ENCODE measurements at regions not wholly inside any gene's neighbourhood (a gene's known extent, or its start where the extent isn't known, plus 50 kb on each side); places are given as distances from the start of the nearest gene placed in this dataset.

DNA sequence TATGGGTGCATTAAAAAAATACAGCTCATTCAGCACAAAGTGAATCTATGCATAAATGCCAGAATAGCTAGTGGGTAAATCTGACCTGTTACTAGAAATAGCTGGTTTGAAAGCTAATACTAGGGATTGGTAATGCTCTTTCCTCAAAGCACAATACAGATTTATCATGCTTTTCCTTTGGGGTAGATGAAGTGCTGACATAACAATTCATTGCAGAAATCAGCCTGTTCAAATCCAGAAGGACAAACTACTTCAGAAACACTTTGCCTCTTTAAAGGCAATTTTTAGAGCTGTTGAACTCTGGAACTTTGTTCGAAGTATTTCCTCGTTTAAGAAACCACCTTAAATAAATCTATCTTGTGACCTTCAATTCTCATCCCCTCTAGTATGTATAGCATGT is 957.9 kb downstream of the ARAP2 start:
- Histone ChIP-seq H3K36me3 (ENCODE audit: control insufficient read depth, insufficient read depth, low read length) (no peaks in the 10 kb centered on the region), H3K27ac (ENCODE audit: low read length) (no peak overlapping the region), H3K4me1 (ENCODE audit: control insufficient read depth, insufficient read depth, low read length) (no peaks in the 10 kb centered on the region), H3K4me3 (ENCODE audit: low read depth in 2 of 2, low read length in 2 of 2) (no peak overlapping the region), H3K9me3 (ENCODE audit: control insufficient read depth, insufficient read depth, low read depth, low read length) (no peaks in the 10 kb centered on the region), H3K27me3 (ENCODE audit: control insufficient read depth, insufficient read depth, low read length) (no peaks in the 10 kb centered on the region)
- ATAC-seq (no peak), DNase-seq (ENCODE audit: low read depth, low spot score) (no peak)
- TF ChIP-seq, protein P1, sequence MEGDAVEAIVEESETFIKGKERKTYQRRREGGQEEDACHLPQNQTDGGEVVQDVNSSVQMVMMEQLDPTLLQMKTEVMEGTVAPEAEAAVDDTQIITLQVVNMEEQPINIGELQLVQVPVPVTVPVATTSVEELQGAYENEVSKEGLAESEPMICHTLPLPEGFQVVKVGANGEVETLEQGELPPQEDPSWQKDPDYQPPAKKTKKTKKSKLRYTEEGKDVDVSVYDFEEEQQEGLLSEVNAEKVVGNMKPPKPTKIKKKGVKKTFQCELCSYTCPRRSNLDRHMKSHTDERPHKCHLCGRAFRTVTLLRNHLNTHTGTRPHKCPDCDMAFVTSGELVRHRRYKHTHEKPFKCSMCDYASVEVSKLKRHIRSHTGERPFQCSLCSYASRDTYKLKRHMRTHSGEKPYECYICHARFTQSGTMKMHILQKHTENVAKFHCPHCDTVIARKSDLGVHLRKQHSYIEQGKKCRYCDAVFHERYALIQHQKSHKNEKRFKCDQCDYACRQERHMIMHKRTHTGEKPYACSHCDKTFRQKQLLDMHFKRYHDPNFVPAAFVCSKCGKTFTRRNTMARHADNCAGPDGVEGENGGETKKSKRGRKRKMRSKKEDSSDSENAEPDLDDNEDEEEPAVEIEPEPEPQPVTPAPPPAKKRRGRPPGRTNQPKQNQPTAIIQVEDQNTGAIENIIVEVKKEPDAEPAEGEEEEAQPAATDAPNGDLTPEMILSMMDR (IDR thresholded peaks at IDR 0.05): no peak
- TF ChIP-seq, protein P2, sequence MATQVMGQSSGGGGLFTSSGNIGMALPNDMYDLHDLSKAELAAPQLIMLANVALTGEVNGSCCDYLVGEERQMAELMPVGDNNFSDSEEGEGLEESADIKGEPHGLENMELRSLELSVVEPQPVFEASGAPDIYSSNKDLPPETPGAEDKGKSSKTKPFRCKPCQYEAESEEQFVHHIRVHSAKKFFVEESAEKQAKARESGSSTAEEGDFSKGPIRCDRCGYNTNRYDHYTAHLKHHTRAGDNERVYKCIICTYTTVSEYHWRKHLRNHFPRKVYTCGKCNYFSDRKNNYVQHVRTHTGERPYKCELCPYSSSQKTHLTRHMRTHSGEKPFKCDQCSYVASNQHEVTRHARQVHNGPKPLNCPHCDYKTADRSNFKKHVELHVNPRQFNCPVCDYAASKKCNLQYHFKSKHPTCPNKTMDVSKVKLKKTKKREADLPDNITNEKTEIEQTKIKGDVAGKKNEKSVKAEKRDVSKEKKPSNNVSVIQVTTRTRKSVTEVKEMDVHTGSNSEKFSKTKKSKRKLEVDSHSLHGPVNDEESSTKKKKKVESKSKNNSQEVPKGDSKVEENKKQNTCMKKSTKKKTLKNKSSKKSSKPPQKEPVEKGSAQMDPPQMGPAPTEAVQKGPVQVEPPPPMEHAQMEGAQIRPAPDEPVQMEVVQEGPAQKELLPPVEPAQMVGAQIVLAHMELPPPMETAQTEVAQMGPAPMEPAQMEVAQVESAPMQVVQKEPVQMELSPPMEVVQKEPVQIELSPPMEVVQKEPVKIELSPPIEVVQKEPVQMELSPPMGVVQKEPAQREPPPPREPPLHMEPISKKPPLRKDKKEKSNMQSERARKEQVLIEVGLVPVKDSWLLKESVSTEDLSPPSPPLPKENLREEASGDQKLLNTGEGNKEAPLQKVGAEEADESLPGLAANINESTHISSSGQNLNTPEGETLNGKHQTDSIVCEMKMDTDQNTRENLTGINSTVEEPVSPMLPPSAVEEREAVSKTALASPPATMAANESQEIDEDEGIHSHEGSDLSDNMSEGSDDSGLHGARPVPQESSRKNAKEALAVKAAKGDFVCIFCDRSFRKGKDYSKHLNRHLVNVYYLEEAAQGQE (IDR thresholded peaks at IDR 0.05; ENCODE audit: insufficient read depth in 1 of 2, low read depth in 2 of 2, low read length in 1 of 2): no peak
- no peak for TF ChIP-seq SIN3A (IDR thresholded peaks at IDR 0.05; ENCODE audit: borderline replicate concordance, insufficient read depth, low read depth, low read length)
- no peak for TF ChIP-seq POLR2AphosphoS5 (IDR thresholded peaks at IDR 0.05; ENCODE audit: low read depth, low read length)
- TF ChIP-seq TCF7L2 (IDR thresholded peaks at IDR 0.05; ENCODE audit: low read depth, low read length): no peak
- ChIA-PET POLR2A (no interaction called here), CTCF (no interaction called here)
- intact Hi-C loops (cut with micrococcal nuclease; ENCODE audit: unreplicated experiment) (no loop called here), in situ Hi-C loops (cut with HindIII; ENCODE audit: low pct_unique_long_range_greater_than_20kb, low sequenced_read_pairs) (no loop called here)
- BruUV-seq (replicated peaks): no TSS peak

DNA sequence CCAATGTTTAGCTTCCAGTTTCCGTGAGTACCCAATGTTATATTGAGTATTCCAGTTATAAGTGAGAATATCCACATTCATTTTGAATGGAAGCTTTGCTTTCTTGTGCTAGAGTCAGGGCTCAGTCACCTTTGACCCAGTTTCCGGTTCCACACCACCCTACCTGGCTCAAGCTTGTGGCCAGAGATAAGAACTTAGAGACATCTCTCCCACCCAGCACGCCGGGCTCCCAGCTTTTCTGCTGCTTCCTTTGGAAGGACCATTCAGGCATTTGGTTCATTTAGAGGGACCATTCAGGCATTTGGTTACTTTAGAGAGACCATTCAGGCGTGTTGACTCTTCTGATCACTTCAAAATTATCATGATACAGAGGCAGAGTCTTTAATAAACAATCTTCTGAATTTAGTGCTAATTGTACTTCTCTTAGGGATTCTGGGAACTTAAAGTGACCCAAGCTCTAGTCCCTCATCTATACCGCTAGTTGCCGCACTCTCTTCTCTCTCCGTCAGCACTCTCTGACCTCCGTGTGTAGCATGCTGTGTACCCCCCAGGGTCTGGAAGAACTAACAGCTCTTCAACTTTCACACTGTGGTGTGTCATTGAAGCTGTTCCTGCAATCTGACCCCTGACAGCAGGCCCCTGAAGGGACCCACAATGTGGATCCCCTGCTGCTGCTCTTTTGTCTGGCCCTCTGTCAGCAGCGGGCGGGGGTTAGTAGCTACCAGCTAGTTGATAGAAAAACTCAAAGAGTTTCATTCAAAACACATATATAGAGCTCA is 943.1 kb downstream of the ARAP2 start:
- Histone ChIP-seq H3K27me3 (ENCODE audit: control insufficient read depth, insufficient read depth, low read length) (no peaks in the 10 kb centered on the region), H3K4me1 (ENCODE audit: control insufficient read depth, insufficient read depth, low read length) (no peaks in the 10 kb centered on the region), H3K9me3 (ENCODE audit: control insufficient read depth, insufficient read depth, low read depth, low read length) (no peaks in the 10 kb centered on the region), H3K36me3 (ENCODE audit: control insufficient read depth, insufficient read depth, low read length) (no peaks in the 10 kb centered on the region; the same call in 1 of the 2 replicates), H3K27ac (ENCODE audit: low read length) (no peak overlapping the region), H3K4me3 (ENCODE audit: low read depth in 2 of 2, low read length in 2 of 2) (no peak overlapping the region)
- DNase-seq (ENCODE audit: low read depth, low spot score) (no peak), ATAC-seq (no peak)
- ChIA-PET CTCF (no interaction called here), POLR2A (no interaction called here)
- no TSS peak for BruUV-seq (replicated peaks)
- intact Hi-C loops (cut with micrococcal nuclease; ENCODE audit: unreplicated experiment): no loop called here
- in situ Hi-C loops (cut with HindIII; ENCODE audit: low pct_unique_long_range_greater_than_20kb, low sequenced_read_pairs): no loop called here
- TF ChIP-seq SIN3A (IDR thresholded peaks at IDR 0.05; ENCODE audit: borderline replicate concordance, insufficient read depth, low read depth, low read length) (no peak), TCF7L2 (IDR thresholded peaks at IDR 0.05; ENCODE audit: low read depth, low read length) (no peak), POLR2AphosphoS5 (IDR thresholded peaks at IDR 0.05; ENCODE audit: low read depth, low read length) (no peak)
- TF ChIP-seq, protein P1 (IDR thresholded peaks at IDR 0.05): no peak
- TF ChIP-seq, protein P2 (IDR thresholded peaks at IDR 0.05; ENCODE audit: insufficient read depth in 1 of 2, low read depth in 2 of 2, low read length in 1 of 2): no peak

All from Panc1 (cell line).